ENCODE measurements at regions not wholly inside any gene's neighbourhood (a gene's known extent, or its start where the extent isn't known, plus 50 kb on each side); places are given as distances from the start of the nearest gene placed in this dataset. TPM values are rescaled to one million over a fixed set of nuclear protein-coding genes. Genes with fewer than 3 reads are reported as not detected.

Small RNA genes lying in the stretch of these regions (small RNA-seq; reads per million reads assigned to genes)
- gene RN7SKP228 (ENCODE audit: insufficient read depth): not detected

Measured in neuronal stem cell (in vitro differentiated cells).